Stimulated activated naive CD8-positive, alpha-beta T cell treated with anti-CD3 and anti-CD28 coated beads, Interleukin-15, Interleukin-2, amounts not matched to agents 100 ng/mL and 50 ng/mL, for 24 hours (primary cell): ENCODE measurements at regions not wholly inside any gene's neighbourhood (a gene's known extent, or its start where the extent isn't known, plus 50 kb on each side); places are given as distances from the start of the nearest gene placed in this dataset.

Experiments
- H3K27ac Mint-ChIP-seq: one replicate; pipeline ENCODE4 v1.8.0; 2021; ENCODE audit warnings: mild to moderate bottlenecking, mixed read lengths
- H3K27me3 Mint-ChIP-seq: one replicate; pipeline ENCODE4 v1.8.0; 2021; ENCODE audit warnings: mixed read lengths
- H3K36me3 Mint-ChIP-seq: one replicate; pipeline ENCODE4 v1.8.0; 2021; ENCODE audit warnings: low read depth, mixed read lengths
- H3K4me1 Mint-ChIP-seq: one replicate; pipeline ENCODE4 v1.8.0; 2021; ENCODE audit warnings: low read depth, mixed read lengths
- H3K4me3 Mint-ChIP-seq: one replicate; pipeline ENCODE4 v1.8.0; 2021; ENCODE audit warnings: mild to moderate bottlenecking, mixed read lengths
- H3K9me3 Mint-ChIP-seq: one replicate; pipeline ENCODE4 v1.8.0; 2021; ENCODE audit warnings: mixed read lengths

DNA sequence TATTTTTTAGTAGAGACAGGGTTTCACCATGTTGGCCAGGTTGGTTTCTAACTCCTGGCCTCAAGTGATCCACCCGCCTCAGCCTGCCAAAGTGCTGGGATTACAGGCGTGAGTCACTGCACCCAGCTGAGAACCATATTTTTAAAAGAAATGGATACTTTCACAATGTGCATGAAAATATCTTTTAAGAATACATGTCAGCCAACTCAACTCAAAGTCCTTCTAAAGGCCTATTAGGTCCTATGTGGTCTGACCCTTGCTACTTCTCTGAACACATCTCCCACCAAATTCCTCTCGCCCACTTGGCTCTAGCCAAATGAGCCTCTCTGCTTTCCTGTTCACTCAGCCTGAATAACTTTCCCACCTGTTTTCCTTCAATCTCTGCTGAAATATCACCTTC lies 119.6 kb downstream of the MTX2 start:
- H3K27ac Mint-ChIP-seq: no peak overlapping the region
- no peaks in the 10 kb centered on the region for H3K4me1 Mint-ChIP-seq
- no peaks in the 10 kb centered on the region for H3K36me3 Mint-ChIP-seq
- H3K4me3 Mint-ChIP-seq: no peak overlapping the region
- H3K9me3 Mint-ChIP-seq: no peaks in the 10 kb centered on the region
- H3K27me3 Mint-ChIP-seq: peaks cover 40% of the 10 kb centered on the region

DNA sequence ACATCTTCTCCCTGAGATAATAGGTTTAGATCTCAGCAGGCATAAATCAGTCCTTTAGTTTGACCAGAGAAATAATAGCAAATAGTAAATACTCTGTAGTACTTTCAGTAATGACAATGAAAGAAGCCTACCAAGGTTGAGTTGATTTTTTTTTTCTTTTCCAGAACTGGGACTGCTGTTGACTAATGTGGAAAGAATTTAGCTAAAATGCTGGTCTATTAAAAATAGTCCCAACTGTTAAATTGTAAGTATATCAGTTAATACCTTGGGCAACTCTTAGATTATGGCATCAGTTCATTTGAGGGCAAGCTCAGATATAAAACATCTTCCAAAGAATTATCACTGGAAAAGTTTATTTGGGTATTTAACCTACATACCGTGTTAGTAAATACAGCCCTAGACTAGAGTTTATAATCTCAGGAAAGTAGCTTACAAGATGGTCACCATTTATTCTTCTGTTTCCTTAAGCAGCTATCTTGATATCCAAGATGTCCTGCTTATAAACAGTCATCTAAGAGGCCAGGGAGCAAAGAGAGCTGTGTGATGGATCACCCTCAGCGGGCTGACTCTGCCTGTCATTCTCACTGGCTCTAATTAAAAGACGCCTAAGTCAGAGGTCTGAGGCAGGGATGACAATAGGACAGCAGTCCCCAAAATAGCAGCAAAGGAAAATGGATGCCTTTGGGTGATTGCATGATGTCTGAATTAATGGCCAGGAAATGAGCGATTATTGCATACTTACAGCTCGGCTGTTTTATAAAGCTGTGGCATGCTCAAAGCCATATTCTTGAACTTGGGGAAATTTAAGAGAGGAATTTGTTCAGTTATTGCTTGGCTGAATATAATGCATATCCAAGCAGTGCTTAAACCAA lies 121.3 kb downstream of the MTX2 start:
- Mint-ChIP-seq H3K4me3 (no peak overlapping the region), H3K27ac (no peak overlapping the region), H3K9me3 (no peaks in the 10 kb centered on the region), H3K36me3 (no peaks in the 10 kb centered on the region), H3K27me3 (peaks cover 41% of the 10 kb centered on the region), H3K4me1 (no peaks in the 10 kb centered on the region)

DNA sequence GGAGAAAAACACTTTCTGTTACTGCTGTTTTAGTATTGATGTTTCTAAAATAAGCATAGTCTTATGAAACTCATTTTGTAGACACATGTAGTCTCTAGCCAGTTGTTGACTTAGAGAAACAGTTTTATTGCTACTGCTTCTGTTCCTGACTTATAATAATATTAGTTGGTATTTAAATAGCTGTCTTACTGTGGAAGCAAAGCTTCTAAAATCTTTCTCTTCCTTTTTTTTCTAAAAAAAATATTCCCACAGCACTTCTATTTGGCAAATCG lies 121.8 kb downstream of the MTX2 start:
- no peaks in the 10 kb centered on the region for H3K4me1 Mint-ChIP-seq
- no peaks in the 10 kb centered on the region for H3K9me3 Mint-ChIP-seq
- no peak overlapping the region for H3K27ac Mint-ChIP-seq
- H3K36me3 Mint-ChIP-seq: no peaks in the 10 kb centered on the region
- peaks cover 42% of the 10 kb centered on the region for H3K27me3 Mint-ChIP-seq
- H3K4me3 Mint-ChIP-seq: no peak overlapping the region

DNA sequence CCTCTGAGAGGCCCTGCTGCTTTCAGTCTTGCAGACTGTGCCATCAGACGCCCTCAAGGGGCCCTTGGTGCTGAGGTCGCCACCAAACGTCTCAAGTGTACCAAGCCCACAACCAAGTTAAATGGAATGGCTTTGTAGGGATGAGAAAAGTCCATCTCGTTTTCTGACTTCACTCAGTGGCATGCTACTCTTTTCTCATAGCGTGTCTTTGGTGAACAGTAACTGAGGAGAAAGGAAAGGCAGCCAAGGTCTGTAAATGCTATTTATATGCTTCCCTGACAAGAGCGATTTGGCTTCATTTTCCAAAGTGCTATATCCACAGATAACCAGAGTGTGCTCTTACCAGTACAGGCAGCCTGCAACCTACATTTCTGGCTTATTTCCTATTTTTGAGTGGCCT lies 123.0 kb downstream of the MTX2 start:
- Mint-ChIP-seq H3K27ac (no peak overlapping the region), H3K4me3 (no peak overlapping the region), H3K27me3 (peaks cover 40% of the 10 kb centered on the region), H3K36me3 (no peaks in the 10 kb centered on the region), H3K9me3 (no peaks in the 10 kb centered on the region), H3K4me1 (no peaks in the 10 kb centered on the region)

DNA sequence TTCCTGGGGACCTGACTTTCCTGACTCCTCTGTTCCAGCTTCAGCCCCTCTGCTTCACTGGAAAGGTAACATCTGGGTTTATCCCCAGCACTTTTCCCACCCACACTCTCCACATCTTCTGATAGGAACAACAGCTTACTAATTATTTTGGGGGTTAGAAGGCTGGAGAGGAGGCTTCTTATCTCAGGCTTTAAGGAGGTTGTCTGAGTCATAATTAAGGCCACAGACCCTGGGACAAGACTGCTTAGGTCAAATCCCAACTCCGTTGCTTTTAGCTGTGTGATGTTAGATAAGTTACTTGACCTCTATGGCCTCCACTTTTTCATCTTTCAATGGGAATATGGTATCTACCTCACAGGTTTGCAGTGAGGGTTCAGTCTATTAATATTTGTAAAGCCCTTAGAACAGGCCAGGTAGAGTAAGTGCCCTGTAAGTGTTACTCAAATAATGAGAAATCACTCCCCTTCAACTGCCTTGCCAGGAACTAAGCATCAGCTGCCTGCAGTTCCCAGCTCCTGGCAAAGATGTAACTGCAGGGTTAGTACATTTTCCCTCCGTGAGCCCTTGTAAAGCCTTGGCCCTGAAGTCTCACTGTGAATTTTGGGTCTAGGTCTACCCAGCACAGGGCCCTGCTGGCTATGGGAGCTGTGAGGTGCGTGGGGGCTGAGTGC lies 123.6 kb downstream of the MTX2 start:
- H3K4me3 Mint-ChIP-seq: no peak overlapping the region
- H3K27me3 Mint-ChIP-seq: peaks cover 38% of the 10 kb centered on the region
- H3K36me3 Mint-ChIP-seq: no peaks in the 10 kb centered on the region
- H3K4me1 Mint-ChIP-seq: no peaks in the 10 kb centered on the region
- no peaks in the 10 kb centered on the region for H3K9me3 Mint-ChIP-seq
- no peak overlapping the region for H3K27ac Mint-ChIP-seq

DNA sequence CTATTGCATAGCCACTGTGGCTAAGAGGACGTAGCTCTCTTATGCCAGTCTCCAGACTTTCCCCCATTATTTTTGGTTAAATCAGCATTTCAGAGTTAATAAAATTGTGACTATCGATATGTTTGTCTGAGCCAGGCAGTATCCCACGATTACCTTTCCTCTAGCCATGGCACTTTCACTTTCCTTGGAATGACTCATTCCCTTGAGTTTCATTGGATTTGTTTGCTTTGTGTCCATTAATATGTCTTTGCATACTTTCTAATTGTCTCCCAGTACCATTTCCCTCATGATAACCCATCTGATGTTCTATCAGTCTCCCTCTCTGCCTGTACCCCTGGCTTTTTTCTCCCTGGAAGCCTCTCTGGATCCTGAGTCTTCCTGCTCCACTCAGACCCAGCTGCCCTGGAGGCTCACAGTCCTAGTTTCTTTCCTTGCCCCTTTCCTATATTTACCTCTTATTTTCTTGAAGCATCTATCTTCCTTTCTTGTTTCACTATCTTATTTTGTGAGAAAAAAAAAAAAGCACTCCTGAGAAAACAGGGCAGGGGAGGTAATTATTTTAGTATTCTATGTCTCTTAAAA lies 126.1 kb downstream of the MTX2 start:
- Mint-ChIP-seq H3K4me1 (no peaks in the 10 kb centered on the region), H3K27ac (no peak overlapping the region), H3K4me3 (no peak overlapping the region), H3K27me3 (peaks cover 30% of the 10 kb centered on the region), H3K9me3 (no peaks in the 10 kb centered on the region), H3K36me3 (no peaks in the 10 kb centered on the region)

DNA sequence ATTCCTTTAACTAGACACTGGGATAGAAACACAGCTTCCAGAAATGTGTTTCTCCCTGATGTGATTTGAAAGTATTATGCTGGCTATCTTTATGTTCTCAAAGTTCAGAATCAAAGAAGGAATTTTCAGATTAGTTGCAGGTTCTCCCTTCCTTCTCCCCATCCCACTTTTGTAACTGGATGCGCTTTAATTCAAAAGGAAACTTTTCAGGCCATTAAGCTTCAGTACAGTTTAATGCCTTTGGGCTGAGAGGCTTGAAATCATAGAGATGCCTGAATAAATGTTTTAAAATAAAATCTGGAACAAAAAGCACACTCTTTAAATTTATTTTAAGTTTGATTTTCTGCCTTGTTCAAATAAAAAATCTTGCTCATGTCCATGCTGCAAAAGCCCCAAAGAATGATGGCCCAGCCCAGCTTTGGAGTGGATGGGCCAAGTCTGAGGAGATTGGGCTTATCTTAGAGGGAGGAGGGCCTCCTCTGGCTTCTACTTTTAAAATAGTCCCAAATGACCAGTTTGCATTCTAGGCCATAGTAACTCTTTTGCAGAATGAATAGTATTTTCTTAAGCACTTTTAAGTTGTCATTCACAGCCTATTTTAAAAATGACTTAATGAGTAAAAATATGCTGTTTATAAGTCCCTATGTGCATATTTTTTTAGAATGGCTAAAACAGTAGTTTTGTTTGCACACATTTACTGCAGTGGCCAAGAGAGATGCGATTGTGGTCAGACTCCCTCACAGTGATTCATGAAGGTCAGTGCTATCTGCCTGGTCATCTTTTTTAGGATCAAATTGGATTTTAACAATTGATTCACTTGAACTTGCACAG lies 129.2 kb downstream of the MTX2 start:
- Mint-ChIP-seq H3K27ac (no peak overlapping the region), H3K36me3 (no peaks in the 10 kb centered on the region), H3K9me3 (no peaks in the 10 kb centered on the region), H3K4me1 (no peaks in the 10 kb centered on the region), H3K4me3 (no peak overlapping the region), H3K27me3 (peaks cover 27% of the 10 kb centered on the region)

DNA sequence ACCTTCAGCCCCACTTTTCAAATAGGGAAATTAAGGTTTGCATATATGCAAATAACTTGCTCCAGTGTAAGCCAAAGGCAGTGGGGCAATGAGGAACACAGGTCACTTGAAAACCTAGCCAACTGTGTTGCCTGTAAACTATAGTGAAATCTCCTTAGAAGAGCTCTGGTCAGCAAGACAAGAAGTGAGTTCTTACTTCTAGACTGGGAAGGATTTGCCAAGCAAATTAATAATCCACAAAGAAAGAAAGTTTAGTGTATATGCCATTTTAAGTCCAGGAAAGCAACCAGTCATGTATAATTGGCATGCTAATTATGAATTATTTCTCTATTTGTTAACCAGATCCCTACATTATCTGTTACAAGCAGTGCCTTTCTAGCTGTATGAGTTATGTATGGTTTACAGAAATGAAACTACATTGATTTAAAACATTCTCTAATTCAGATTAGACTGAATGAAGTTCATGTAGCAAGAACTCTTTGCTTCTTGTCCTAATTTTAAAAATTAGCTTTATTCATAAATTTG lies 129.9 kb downstream of the MTX2 start:
- Mint-ChIP-seq H3K27ac (no peak overlapping the region), H3K9me3 (no peaks in the 10 kb centered on the region), H3K4me1 (no peaks in the 10 kb centered on the region), H3K36me3 (no peaks in the 10 kb centered on the region), H3K4me3 (no peak overlapping the region), H3K27me3 (peaks cover 25% of the 10 kb centered on the region)

DNA sequence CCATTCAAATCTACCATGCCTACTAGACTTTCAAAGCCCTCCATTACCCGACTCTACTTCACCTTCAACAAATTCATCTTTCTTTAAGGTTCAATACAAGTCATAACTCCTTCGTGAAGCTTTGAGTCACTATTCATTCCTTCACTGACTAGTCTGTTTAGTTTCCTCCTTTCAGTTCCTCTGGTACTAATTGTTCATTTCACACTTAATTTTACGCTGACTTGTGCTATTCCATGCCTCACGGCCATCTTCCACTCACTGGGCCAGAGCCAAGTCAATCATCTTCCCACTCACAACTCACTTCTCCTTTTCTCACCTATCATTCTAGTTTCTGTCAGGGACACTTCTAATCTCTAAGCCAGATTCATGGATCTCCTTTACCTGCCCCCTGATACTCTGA lies 136.2 kb downstream of the MTX2 start:
- Mint-ChIP-seq H3K9me3 (no peaks in the 10 kb centered on the region), H3K4me1 (no peaks in the 10 kb centered on the region), H3K4me3 (no peak overlapping the region), H3K27me3 (peaks cover 15% of the 10 kb centered on the region), H3K27ac (no peak overlapping the region), H3K36me3 (no peaks in the 10 kb centered on the region)

DNA sequence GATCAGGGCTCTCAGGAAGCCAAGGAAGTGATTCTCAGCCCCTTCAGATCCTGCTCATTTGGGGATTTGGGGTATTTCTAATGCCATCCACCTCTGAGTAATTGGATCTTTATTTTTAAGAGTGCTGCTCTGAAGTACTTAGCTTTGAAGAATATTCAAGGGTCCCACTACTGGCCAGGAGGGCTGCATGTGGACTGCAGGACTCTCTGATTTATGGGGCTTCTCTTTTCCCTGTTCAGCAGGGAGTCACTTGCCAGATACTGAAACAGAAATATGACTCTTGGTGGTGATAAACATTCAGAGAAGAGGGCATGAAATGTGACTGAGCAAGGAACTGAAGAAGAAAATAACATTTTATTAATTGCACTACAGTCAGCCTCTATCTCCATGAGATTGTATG lies 138.5 kb downstream of the MTX2 start:
- H3K27ac Mint-ChIP-seq: no peak overlapping the region
- H3K27me3 Mint-ChIP-seq: peaks cover 27% of the 10 kb centered on the region
- H3K9me3 Mint-ChIP-seq: no peaks in the 10 kb centered on the region
- no peak overlapping the region for H3K4me3 Mint-ChIP-seq
- H3K4me1 Mint-ChIP-seq: no peaks in the 10 kb centered on the region
- no peaks in the 10 kb centered on the region for H3K36me3 Mint-ChIP-seq

DNA sequence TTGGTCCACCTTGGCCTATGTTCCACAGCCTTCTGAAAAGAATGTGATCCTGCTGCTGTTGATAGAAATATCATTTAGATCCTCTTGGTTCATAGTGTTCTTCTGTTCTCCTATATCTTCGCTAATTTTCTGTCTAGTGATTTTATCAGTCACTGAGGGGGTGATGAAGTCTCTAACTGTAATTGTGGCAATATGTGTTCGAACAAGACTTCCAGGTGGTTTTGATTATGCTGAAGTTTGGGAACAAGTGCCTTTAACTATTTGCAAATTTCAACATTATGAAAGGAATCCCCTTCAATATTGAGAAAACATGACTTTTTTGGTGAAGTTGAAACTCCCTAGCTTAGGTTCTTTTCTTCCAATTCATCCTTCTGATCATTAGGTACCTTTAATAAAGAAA lies 140.4 kb downstream of the MTX2 start:
- Mint-ChIP-seq H3K36me3 (no peaks in the 10 kb centered on the region), H3K9me3 (no peaks in the 10 kb centered on the region), H3K27ac (no peak overlapping the region), H3K4me3 (no peak overlapping the region), H3K27me3 (peaks cover 34% of the 10 kb centered on the region), H3K4me1 (no peaks in the 10 kb centered on the region)

DNA sequence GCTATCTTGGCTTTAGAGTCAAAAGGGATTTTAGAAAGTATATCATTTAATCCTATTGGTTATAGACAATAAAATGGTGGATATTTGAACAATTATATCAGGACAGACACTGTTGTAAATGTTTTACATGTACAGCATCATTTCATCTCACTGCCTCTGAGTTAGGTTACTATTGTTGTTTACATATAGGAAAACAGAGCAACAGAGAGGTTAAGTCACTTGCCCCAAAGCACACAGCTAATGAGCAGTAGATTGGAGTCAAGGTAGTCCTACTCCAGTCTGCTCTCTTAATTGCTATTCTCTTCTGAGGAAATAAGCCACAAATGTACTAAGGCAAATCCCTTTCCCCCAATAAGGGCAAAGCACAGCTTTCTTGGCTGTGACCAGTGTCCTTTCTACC lies 142.9 kb downstream of the MTX2 start:
- Mint-ChIP-seq H3K36me3 (no peaks in the 10 kb centered on the region), H3K4me3 (no peak overlapping the region), H3K27me3 (peaks cover 44% of the 10 kb centered on the region), H3K27ac (no peak overlapping the region), H3K9me3 (no peaks in the 10 kb centered on the region), H3K4me1 (no peaks in the 10 kb centered on the region)

DNA sequence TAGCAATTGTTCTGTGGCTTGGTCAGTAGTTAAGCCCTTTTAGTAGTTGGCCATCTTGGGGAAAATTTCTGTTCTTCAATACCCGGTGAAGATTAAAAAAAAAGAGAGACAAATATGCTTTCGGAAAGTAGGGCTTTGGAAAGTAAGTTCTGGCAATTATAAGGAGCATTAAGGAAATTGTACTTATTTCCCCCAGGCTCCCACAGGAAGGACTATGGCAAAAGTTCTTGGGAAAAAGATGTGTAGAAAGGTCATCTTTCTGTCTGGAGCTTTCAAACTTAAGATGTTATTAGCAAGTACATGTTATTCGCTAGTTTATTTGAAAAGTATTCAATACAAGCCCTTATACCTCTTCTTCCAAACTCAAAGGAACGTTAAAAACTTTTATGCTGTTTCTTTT lies 144.5 kb downstream of the MTX2 start:
- Mint-ChIP-seq H3K4me3 (no peak overlapping the region), H3K4me1 (no peaks in the 10 kb centered on the region), H3K36me3 (no peaks in the 10 kb centered on the region), H3K27ac (no peak overlapping the region), H3K27me3 (peaks cover 43% of the 10 kb centered on the region), H3K9me3 (no peaks in the 10 kb centered on the region)

DNA sequence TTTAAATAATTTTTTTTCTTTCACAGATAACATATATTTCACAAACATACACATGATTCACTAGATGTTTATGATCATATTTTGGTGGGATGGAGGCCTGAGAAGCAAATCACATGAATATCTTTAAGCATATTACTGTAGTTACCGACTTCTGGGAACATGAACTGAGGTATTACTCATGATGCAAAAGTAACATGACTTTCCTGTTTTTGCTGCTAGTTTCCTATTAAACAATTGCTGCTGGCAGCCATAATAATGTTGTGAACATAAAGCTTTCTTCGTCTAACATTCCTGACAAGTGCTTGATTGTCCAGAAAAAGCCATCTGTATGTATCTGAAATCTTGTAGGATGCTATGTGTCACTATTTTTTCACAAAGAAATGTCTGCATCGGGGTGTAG lies 145.4 kb downstream of the MTX2 start:
- no peak overlapping the region for H3K27ac Mint-ChIP-seq
- H3K36me3 Mint-ChIP-seq: no peaks in the 10 kb centered on the region
- no peaks in the 10 kb centered on the region for H3K4me1 Mint-ChIP-seq
- no peak overlapping the region for H3K4me3 Mint-ChIP-seq
- H3K27me3 Mint-ChIP-seq: peaks cover 35% of the 10 kb centered on the region
- H3K9me3 Mint-ChIP-seq: no peaks in the 10 kb centered on the region
